Medulla oblongata (tissue), 1 donor: ENCODE measurements at regions not wholly inside any gene's neighbourhood (a gene's known extent, or its start where the extent isn't known, plus 50 kb on each side); places are given as distances from the start of the nearest gene placed in this dataset.
"Not testable (repeated sequence)": the region's sequence is repeated elsewhere in the genome, so short reads cannot be mapped to it uniquely, and the experiment has no call there.

Source experiments
- DNase-seq: peaks from one replicate; pipeline ENCODE4 v3.0.0-alpha.2; 2015; ENCODE audit errors: extremely low spot score

- no peak for DNase-seq
These were observed 531.3 kb upstream of the UBE2E2 start for GRCh38 chr3:22671848-22672247.

DNA sequence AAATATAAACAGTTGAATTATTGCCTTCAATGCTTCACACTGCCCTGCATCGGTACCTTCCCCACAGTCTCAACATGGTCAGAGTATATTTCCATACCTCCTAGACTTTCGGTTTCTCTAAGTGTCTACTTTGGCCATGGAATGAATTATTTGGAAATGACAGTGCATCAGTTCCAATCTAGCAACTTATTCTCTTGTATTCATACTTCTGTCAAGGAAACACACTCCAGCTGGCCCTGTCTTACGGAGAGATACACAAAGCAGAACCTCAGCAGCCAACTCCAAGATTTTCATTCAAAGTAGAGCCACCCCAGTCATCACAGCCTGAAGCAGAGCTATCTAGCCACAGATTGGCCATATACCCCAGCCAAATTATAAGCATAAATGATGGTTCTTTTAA, 518.4 kb upstream of the UBE2E2 start:
- DNase-seq, result no peak

- no peak for DNase-seq
These were observed 517.5 kb upstream of the UBE2E2 start for GRCh38 chr3:22685597-22685996.

DNA sequence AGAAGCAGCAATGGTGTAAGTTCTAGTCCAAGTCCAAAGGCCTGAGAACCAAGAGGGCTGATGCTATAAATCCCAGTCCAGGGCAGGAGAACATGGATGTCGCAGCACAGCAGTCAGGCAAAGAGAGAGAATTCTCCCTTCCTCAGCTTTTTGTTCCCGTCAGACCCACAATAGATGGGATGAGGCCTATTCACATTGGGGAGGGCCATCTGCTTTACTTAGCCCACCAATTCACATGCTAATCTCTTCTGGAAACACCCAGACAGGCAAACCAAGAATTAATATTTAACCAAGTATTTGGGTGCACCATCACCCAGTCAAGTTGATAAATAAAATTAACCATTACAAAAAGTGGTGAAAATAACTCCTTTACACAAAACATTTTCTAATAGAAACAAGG, 511.7 kb upstream of the UBE2E2 start:
- no peak for DNase-seq

DNA sequence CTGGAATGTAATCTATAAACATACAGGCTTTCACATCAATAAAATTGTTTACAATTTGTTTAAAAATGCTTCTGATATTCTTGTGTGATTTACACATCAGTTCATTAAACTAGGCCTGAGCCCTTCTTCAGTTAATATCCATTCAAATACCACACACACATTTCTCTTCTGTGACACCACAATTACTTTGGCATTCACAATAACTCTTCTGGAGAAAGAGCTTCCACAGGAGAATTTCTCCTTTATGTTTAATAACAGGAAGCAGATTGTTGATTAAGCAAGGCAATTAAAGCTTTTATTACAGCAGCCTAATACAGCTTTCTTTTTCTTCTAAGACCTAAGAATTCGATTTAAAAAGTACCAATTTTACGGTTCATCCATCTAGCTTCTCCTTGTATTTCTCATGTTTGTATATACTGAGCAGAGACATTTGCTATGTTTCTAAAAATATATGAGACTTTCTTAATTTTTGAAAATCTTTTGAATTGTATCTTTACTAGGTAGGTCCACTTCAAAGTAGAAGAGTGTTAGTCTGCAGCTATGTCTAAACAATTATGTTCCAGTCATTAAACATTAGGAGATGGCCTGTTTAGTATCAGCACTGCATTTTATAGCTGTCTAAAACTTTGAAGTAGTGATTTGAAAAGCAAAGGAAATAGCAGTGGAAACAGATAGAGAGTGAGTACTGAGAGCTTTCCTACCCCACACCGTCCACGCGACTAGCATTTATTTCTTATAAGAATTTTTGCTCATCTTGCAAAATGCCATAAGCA, 511.1 kb upstream of the UBE2E2 start:
- DNase-seq, result no peak

- DNase-seq, result no peak
These were observed 502.3 kb upstream of the UBE2E2 start for GRCh38 chr3:22700876-22701275.

DNA sequence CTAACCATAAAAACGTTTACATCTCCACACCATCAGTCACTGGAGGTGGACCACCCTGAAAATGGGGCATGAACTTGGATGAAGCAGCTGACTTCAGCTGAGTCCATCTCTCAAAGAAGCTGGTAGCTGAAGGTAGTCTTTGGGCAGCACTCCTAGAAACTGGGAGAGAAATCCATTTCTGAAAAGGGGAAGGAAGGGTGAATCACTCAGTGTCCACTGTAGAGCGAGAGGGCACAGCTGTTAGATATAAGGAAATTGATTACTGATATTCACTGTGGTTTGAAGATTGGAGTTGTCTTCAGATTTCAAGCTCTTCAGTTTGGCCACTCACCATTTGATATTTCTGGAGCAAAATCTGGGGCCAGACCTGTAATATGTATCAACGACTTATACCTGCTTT, 499.0 kb upstream of the UBE2E2 start:
- no peak for DNase-seq

- DNase-seq, result no peak
These were observed 498.4 kb upstream of the UBE2E2 start for GRCh38 chr3:22704571-22705354.

DNA sequence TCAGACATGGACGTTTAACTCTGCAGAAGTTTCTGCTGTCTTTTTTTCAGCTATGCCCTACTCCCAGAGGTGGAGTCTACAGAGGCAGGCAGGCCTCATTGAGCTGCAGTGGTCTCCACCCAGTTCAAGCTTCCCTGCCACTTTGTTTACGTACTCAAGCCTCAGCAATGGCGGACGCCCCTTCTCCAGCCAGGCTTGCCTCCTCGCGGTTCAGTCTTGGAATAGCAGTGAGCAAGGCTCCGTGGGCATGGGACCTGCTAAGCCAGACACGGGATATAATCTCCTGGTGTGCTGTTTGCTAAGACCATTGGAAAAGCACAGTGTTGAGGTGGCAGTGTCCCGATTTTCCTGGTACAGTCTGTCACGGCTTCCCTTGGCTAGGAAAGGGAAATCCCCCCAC, 496.2 kb upstream of the UBE2E2 start:
- not testable (repeated sequence) for DNase-seq

DNA sequence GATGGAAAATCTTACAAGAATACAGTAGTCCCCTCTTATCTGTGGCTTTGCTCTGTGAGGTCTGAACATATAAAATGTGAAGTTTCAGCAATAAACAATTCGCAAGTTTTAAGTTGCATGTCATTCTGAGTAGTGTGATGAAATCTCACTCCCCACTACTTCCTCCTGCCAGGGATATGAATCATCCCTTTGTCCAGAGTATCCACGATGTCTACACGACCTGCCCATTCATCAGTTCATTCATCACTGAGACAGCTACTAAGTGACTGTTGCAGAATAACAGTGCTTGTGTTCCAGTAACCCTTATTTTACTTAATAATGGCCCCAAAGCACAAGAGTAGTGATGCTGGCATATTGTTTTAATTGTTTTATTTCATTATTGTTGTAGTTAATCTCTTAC, 489.2 kb upstream of the UBE2E2 start:
- DNase-seq, result no peak

- DNase-seq, result no peak
These were observed 488.4 kb upstream of the UBE2E2 start for GRCh38 chr3:22714749-22715148.

GRCh38 chr3:22720596-22720995, 482.5 kb upstream of the UBE2E2 start:
- DNase-seq, result no peak

GRCh38 chr3:22724420-22724819, 478.7 kb upstream of the UBE2E2 start:
- DNase-seq, result no peak

DNA sequence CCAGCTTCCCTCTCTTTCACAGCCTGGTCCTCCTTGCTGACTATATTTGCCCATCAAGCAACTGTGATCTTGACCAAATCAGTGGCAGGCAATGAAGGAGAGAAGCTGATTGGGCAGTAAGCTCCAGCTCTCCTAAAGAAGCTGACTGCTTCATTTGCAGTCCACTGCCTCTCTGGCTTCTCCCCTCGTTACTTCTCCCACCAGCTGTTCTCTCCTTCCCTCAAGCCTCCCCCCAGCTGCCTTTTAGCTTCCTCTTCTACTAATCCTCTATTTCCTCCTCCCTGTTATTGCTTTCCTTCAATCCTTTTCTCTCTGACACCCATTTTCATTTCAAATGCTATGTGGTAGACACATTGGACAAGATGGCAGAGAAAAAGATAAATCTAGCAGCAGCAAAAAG, 474.7 kb upstream of the UBE2E2 start:
- DNase-seq, result no peak

DNA sequence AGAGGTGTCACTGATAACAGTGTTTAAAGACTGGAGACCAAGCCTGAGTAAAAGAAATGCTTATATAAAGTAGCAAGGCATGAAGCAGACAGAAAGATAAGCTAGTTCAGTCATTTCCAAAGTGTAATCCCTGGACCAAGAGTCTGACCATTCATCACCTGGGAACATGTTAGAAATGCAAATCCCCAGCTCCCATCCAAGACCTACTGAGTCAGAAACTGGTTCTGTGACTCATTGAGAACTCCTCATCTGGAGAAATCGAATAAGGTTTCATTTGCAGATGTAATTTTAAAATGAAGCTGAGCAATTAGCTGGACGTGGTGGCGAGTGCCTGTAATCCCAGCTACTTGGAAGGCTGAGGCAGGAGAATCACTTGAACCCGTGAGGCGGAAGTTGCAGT, 473.9 kb upstream of the UBE2E2 start:
- no peak for DNase-seq

GRCh38 chr3:22729981-22730380, 473.1 kb upstream of the UBE2E2 start:
- DNase-seq, result no peak

GRCh38 chr3:22730701-22731100, 472.4 kb upstream of the UBE2E2 start:
- no peak for DNase-seq

- no peak for DNase-seq
These were observed 471.2 kb upstream of the UBE2E2 start for GRCh38 chr3:22731901-22732300.

GRCh38 chr3:22732641-22733040, 470.5 kb upstream of the UBE2E2 start:
- DNase-seq, result no peak

DNA sequence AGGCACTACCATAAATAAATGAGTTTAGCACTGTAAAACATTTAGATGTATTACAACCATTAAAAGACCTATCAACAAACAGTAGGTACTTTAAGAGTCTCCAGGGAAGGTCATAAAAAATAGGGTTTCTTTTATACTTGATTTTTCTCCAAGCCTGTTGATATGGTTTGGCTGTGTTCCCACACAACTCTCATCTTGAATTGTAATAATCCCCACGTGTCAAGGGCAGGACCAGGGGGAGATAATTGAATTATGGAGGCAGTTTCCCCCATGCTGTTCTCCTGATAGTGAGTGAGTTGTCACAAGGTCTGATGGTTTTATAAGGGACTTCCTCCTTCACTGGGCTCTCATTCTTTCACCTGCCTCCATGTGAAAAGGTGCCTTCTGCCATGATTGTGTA, 468.9 kb upstream of the UBE2E2 start:
- no peak for DNase-seq

- no peak for DNase-seq
These were observed 468.4 kb upstream of the UBE2E2 start for GRCh38 chr3:22734756-22735155.

GRCh38 chr3:22735373-22735772, 467.8 kb upstream of the UBE2E2 start:
- no peak for DNase-seq

GRCh38 chr3:22743386-22743785, 459.7 kb upstream of the UBE2E2 start:
- not testable (repeated sequence) for DNase-seq
